H1 (cell line): ENCODE measurements at regions not wholly inside any gene's neighbourhood (a gene's known extent, or its start where the extent isn't known, plus 50 kb on each side); places are given as distances from the start of the nearest gene placed in this dataset.

Experiments used
- CTCF ChIA-PET: fragments of 300-600 bp; sonication (Branson Sonifier 250); formaldehyde crosslinking; loops from one replicate; lab custom pipeline; 2021; ENCODE audit not compliant: partially characterized antibody; lab: Charles Lee
- POLR2A ChIA-PET: fragments of 300-600 bp; sonication (Branson Sonifier 250); formaldehyde crosslinking; loops from one replicate; lab custom pipeline; 2021; ENCODE audit warnings: inconsistent platforms; ENCODE audit not compliant: partially characterized antibody; lab: Charles Lee
- DNase-seq, 2 experiments: peaks; one replicate each; pipeline versions ENCODE4 v3.0.0 to v3.0.0-alpha.2; 2010 to 2022; ENCODE audit warnings: low spot score in 2 of 2, low read depth in 1 of 2, mixed read lengths in 1 of 2
- FAIRE-seq: peaks from 2 replicates; lab custom pipeline; 2011; peaks lifted over from hg19 to GRCh38; lab: Jason Lieb, UNC
- H2AFZ ChIP-seq: 2 replicates; pipeline ENCODE4 v1.8.1; 2012; ENCODE audit warnings: low read length, inconsistent platforms
- H2AK5ac ChIP-seq: 2 replicates; pipeline ENCODE4 v1.6.1; 2013; ENCODE audit warnings: low read depth, low read length
- H2BK120ac ChIP-seq: replicated peaks from 2 replicates; pipeline ENCODE3; 2013; ENCODE audit warnings: low read depth, low read length, inconsistent platforms
- H2BK12ac ChIP-seq: 2 replicates; pipeline ENCODE4 v1.6.1; 2013; ENCODE audit warnings: low read depth, low read length
- H2BK15ac ChIP-seq: 2 replicates; pipeline ENCODE4 v1.6.1; 2013; ENCODE audit warnings: low read length
- H2BK20ac ChIP-seq: 2 replicates; pipeline ENCODE4 v1.6.1; 2013; ENCODE audit warnings: low read length
- H2BK5ac ChIP-seq: 2 replicates; pipeline ENCODE4 v1.6.1; 2013; ENCODE audit warnings: low read depth, low read length
- H3K14ac ChIP-seq: 2 replicates; pipeline ENCODE4 v1.6.1; 2013; ENCODE audit warnings: inconsistent platforms; ENCODE audit not compliant: insufficient read length
- H3K18ac ChIP-seq: 2 replicates; pipeline ENCODE4 v1.6.1; 2013; ENCODE audit warnings: low read length; ENCODE audit errors: extremely low read depth
- H3K23ac ChIP-seq: 2 replicates; pipeline ENCODE4 v1.6.1; 2013; ENCODE audit warnings: inconsistent platforms; ENCODE audit not compliant: insufficient read length
- H3K23me2 ChIP-seq: 2 replicates; pipeline ENCODE4 v1.6.1; 2013; ENCODE audit warnings: low read depth, low read length
- H3K27ac ChIP-seq: 2 replicates; pipeline ENCODE4 v1.6.1; 2011; ENCODE audit warnings: low read depth, low read length, inconsistent platforms
- H3K27me3 ChIP-seq, 4 experiments: replicated peaks in 1 of 4; 1 replicate in 1 of 4; 2 replicates in 3 of 4; pipeline versions ENCODE4 v1.6.1 to v1.8.1; 2011 to 2013; ENCODE audit warnings: low read length in 3 of 4, mild to moderate bottlenecking in 3 of 4, inconsistent platforms in 2 of 4, mixed read lengths in 2 of 4, moderate library complexity in 1 of 4; ENCODE audit not compliant: control insufficient read depth in 3 of 4, insufficient read depth in 3 of 4; ENCODE audit errors: extremely low read depth in 1 of 4
- H3K36me3 ChIP-seq, 4 experiments: 2 replicates each; pipeline versions ENCODE4 v1.6.1 to v1.8.1; 2011 to 2013; ENCODE audit warnings: mild to moderate bottlenecking in 4 of 4, low read length in 3 of 4, moderate library complexity in 2 of 4, control low read depth in 1 of 4, inconsistent platforms in 1 of 4; ENCODE audit not compliant: insufficient read depth in 4 of 4, control insufficient read depth in 2 of 4
- H3K4ac ChIP-seq: replicated peaks from 2 replicates; pipeline ENCODE3; 2013; ENCODE audit warnings: low read length, low read depth, mixed read lengths, inconsistent platforms; ENCODE audit not compliant: insufficient read length
- H3K4me1 ChIP-seq, 4 experiments: replicated peaks in 1 of 4; 1 replicate in 1 of 4; 2 replicates in 3 of 4; pipeline versions ENCODE4 v1.6.1 to v1.8.1; 2011 to 2013; ENCODE audit warnings: low read length in 3 of 4, inconsistent platforms in 2 of 4, mixed read lengths in 1 of 4; ENCODE audit not compliant: insufficient read depth in 4 of 4, control insufficient read depth in 3 of 4
- H3K4me2 ChIP-seq, 2 experiments: 2 replicates each; pipeline versions ENCODE4 v1.6.1 to v1.8.1; 2011 to 2013; ENCODE audit warnings: low read depth in 2 of 2, low read length in 2 of 2, control low read depth in 1 of 2, inconsistent platforms in 1 of 2, mild to moderate bottlenecking in 1 of 2; ENCODE audit not compliant: insufficient read depth in 1 of 2
- H3K4me3 ChIP-seq, 4 experiments: fragments of 200-600, 300-600 bp in 1 of 4; sonication (generic), shearing (Covaris generic), sonication (Bioruptor Twin) in 1 of 4; 2 replicates each; pipeline versions ENCODE4 v1.5.1 to v1.8.1; 2011 to 2016; ENCODE audit warnings: low read length in 4 of 4, low read depth in 3 of 4, control low read depth in 2 of 4, inconsistent platforms in 2 of 4, mild to moderate bottlenecking in 2 of 4, mixed read lengths in 1 of 4, moderate library complexity in 1 of 4; ENCODE audit not compliant: insufficient read depth in 2 of 4; ENCODE audit errors: extremely low read depth in 1 of 4
- H3K56ac ChIP-seq: replicated peaks from 2 replicates; pipeline ENCODE3; 2013; ENCODE audit warnings: low read depth, mild to moderate bottlenecking, mixed read lengths, low read length, inconsistent platforms; ENCODE audit not compliant: insufficient read length
- H3K79me1 ChIP-seq: 2 replicates; pipeline ENCODE4 v1.6.1; 2013; ENCODE audit warnings: low read depth, low read length, control low read depth
- H3K79me2 ChIP-seq, 2 experiments: 2 replicates each; pipeline versions ENCODE4 v1.6.1 to v1.8.1; 2012 to 2013; ENCODE audit warnings: low read length in 2 of 2, mild to moderate bottlenecking in 2 of 2, inconsistent platforms in 1 of 2; ENCODE audit not compliant: insufficient read depth in 2 of 2, control insufficient read depth in 1 of 2
- H3K9ac ChIP-seq, 4 experiments: replicated peaks in 1 of 4; 1 replicate in 1 of 4; 2 replicates in 3 of 4; pipeline versions ENCODE4 v1.6.1 to v1.8.1; 2011 to 2013; ENCODE audit warnings: low read depth in 3 of 4, low read length in 3 of 4, control low read depth in 2 of 4, mild to moderate bottlenecking in 2 of 4, moderate library complexity in 2 of 4, inconsistent platforms in 1 of 4; ENCODE audit errors: extremely low read depth in 1 of 4
- H3K9me3 ChIP-seq, 2 experiments: 2 replicates each; pipeline versions ENCODE4 v1.6.1 to v1.8.1; 2012 to 2013; ENCODE audit warnings: mild to moderate bottlenecking in 2 of 2, moderate library complexity in 2 of 2, control low read depth in 1 of 2, inconsistent platforms in 1 of 2, low read depth in 1 of 2, low read length in 1 of 2, mixed read lengths in 1 of 2; ENCODE audit not compliant: insufficient read depth in 2 of 2
- H4K20me1 ChIP-seq, 2 experiments: replicated peaks in 1 of 2; 2 replicates each; pipeline versions ENCODE3 to v1.8.1; 2011 to 2013; ENCODE audit warnings: inconsistent platforms in 2 of 2, low read length in 2 of 2, mild to moderate bottlenecking in 1 of 2; ENCODE audit not compliant: insufficient read depth in 2 of 2, control insufficient read depth in 1 of 2
- H4K5ac ChIP-seq: 2 replicates; pipeline ENCODE4 v1.6.1; 2013; ENCODE audit warnings: low read length, low read depth, mixed read lengths, inconsistent platforms; ENCODE audit not compliant: insufficient read length
- H4K8ac ChIP-seq: 2 replicates; pipeline ENCODE4 v1.8.0; 2013; ENCODE audit warnings: mild to moderate bottlenecking, moderate library complexity, low read length, inconsistent platforms; ENCODE audit not compliant: insufficient read depth; ENCODE audit errors: extremely low read depth
- H4K91ac ChIP-seq: replicated peaks from 2 replicates; pipeline ENCODE3; 2013; ENCODE audit warnings: low read length, mixed read lengths, inconsistent platforms; ENCODE audit not compliant: insufficient read length
- CREB1 ChIP-seq: IDR thresholded peaks from 2 replicates; pipeline ENCODE4 v1.6.1; 2012; ENCODE audit warnings: inconsistent platforms
- CTBP2 ChIP-seq: IDR thresholded peaks from 2 replicates; pipeline ENCODE4 v1.7.0; 2011; ENCODE audit warnings: borderline replicate concordance, mild to moderate bottlenecking, moderate library complexity, mixed read lengths, low read length; ENCODE audit not compliant: insufficient read depth, insufficient read length
- CTCF ChIP-seq, 3 experiments: IDR thresholded peaks; 1 replicate in 2 of 3; 2 replicates in 1 of 3; pipeline versions ENCODE4 v1.5.1 to v1.6.1; 2011; ENCODE audit warnings: low read length in 3 of 3, mild to moderate bottlenecking in 3 of 3, inconsistent platforms in 2 of 3, low read depth in 1 of 3, moderate library complexity in 1 of 3; ENCODE audit not compliant: insufficient read depth in 1 of 3; ENCODE audit errors: control extremely low read depth in 1 of 3
- E2F6 ChIP-seq: IDR thresholded peaks from 2 replicates; pipeline ENCODE4 v1.6.1; 2012; ENCODE audit warnings: inconsistent platforms
- EZH2 ChIP-seq: fragments of 200-600 bp; sonication (generic); IDR thresholded peaks from 2 replicates; pipeline ENCODE4 v1.7.1; 2012; ENCODE audit warnings: low read depth, mild to moderate bottlenecking, moderate library complexity, low read length, inconsistent platforms; ENCODE audit not compliant: severe bottlenecking
- GTF2F1 ChIP-seq: IDR thresholded peaks from 2 replicates; pipeline ENCODE4 v1.6.1; 2012; ENCODE audit warnings: low read depth, low read length, improper control_type of control experiment, borderline replicate concordance
- KDM4A ChIP-seq: IDR thresholded peaks from one replicate; pipeline ENCODE4 v1.7.1; 2012; ENCODE audit warnings: low read depth, mild to moderate bottlenecking, moderate library complexity, low read length, inconsistent platforms; ENCODE audit not compliant: severe bottlenecking
- POLR2AphosphoS5 ChIP-seq: IDR thresholded peaks from 2 replicates; pipeline ENCODE4 v1.6.1; 2011; ENCODE audit warnings: low read depth, low read length
- TAF7 ChIP-seq: optimal IDR thresholded peaks from 2 replicates; pipeline ENCODE3; 2011; ENCODE audit warnings: low read depth, mild to moderate bottlenecking, inconsistent platforms, low read length, moderate library complexity, borderline replicate concordance
- TCF12 ChIP-seq: IDR thresholded peaks from 2 replicates; pipeline ENCODE4 v1.6.1; 2011; ENCODE audit warnings: low read depth, mild to moderate bottlenecking, low read length
- YY1 ChIP-seq: IDR thresholded peaks from 2 replicates; pipeline ENCODE4 v1.6.1; 2011; ENCODE audit warnings: low read depth, mild to moderate bottlenecking, low read length
- ZNF274 ChIP-seq: IDR thresholded peaks from 2 replicates; pipeline ENCODE4 v1.7.0; 2012; ENCODE audit warnings: low read length, borderline replicate concordance; ENCODE audit errors: extremely low read depth
- WGBS, 2 experiments: shearing (Covaris generic) in 1 of 2; methylation state at CpG; one replicate each; pipeline versions ENCODE4 v1.1.6 to v1.1.7; 2013 to 2015; ENCODE audit warnings: low lambda C conversion rate in 2 of 2, mixed read lengths in 2 of 2, inconsistent platforms in 1 of 2, low coverage in 1 of 2, missing lambda C conversion rate in 1 of 2; ENCODE audit not compliant: insufficient replicate concordance in 2 of 2, insufficient coverage in 1 of 2, insufficient read length in 1 of 2; ENCODE audit errors: extremely low coverage in 1 of 2, missing lambda C conversion rate in 1 of 2; 5-methylcytosine and 5-hydroxymethylcytosine counted together

GRCh38 chr4:83810428-83810827 lies 274.5 kb downstream of the GPAT3 start:
- H2BK12ac ChIP-seq: no peak overlapping the region
- no peak for FAIRE-seq
- CTCF ChIA-PET: interaction anchor here (2.1 kb wide), 1 partner anchor 39 kb away, joined by 4 read pairs; no protein-coding TSS in a partner anchor
- H3K56ac ChIP-seq: no peak overlapping the region
- H3K9ac ChIP-seq: no peak overlapping the region
- H3K23me2 ChIP-seq: no peaks in the 10 kb centered on the region
- no peak overlapping the region for H4K8ac ChIP-seq
- H2BK20ac ChIP-seq: no peak overlapping the region
- H3K18ac ChIP-seq: no peak overlapping the region
- H2AFZ ChIP-seq: no peak overlapping the region
- H3K79me1 ChIP-seq: no peaks in the 10 kb centered on the region
- no peak for DNase-seq
- no peak overlapping the region for H3K14ac ChIP-seq
- 85% methylated on average over 1 of the region's 1 CpG; no CpG with 5 or more reads in 1 of the 2 experiments for WGBS, 2 experiments
- H3K4me2 ChIP-seq: no peak overlapping the region
- H4K5ac ChIP-seq: no peak overlapping the region
- H3K23ac ChIP-seq: no peak overlapping the region
- POLR2A ChIA-PET: no interaction called here
- H4K20me1 ChIP-seq: no peaks in the 10 kb centered on the region
- H3K36me3 ChIP-seq: no peaks in the 10 kb centered on the region
- H3K27ac ChIP-seq: no peak overlapping the region
- H3K9me3 ChIP-seq: no peaks in the 10 kb centered on the region
- H2BK120ac ChIP-seq: no peak overlapping the region
- no peak overlapping the region for H3K4ac ChIP-seq
- no peaks in the 10 kb centered on the region for H3K27me3 ChIP-seq
- H2BK15ac ChIP-seq: no peak overlapping the region
- no peaks in the 10 kb centered on the region for H3K79me2 ChIP-seq
- H3K4me3 ChIP-seq: no peak overlapping the region
- H2AK5ac ChIP-seq: no peak overlapping the region
- no peaks in the 10 kb centered on the region for H3K4me1 ChIP-seq
- no peak overlapping the region for H4K91ac ChIP-seq
- no peak overlapping the region for H2BK5ac ChIP-seq
- TF ChIP-seq EZH2: no peak
- TF ChIP-seq CTCF (IDR thresholded peaks at IDR 0.05; ENCODE audit: control extremely low read depth in 1 of 3, insufficient read depth in 1 of 3, low read depth in 1 of 3, low read length in 3 of 3): no peak
- TF ChIP-seq KDM4A: no peak
- TF ChIP-seq ZNF274: no peak
- no peak for TF ChIP-seq CTBP2
- TF ChIP-seq GTF2F1: no peak
- TF ChIP-seq POLR2AphosphoS5: no peak
- no peak for TF ChIP-seq CREB1
- TF ChIP-seq YY1: no peak
- no peak for TF ChIP-seq E2F6
- TF ChIP-seq TAF7: no peak
- no peak for TF ChIP-seq TCF12
